Epithelial cell of proximal tubule (primary cell): ENCODE measurements at regions not wholly inside any gene's neighbourhood (a gene's known extent, or its start where the extent isn't known, plus 50 kb on each side); places are given as distances from the start of the nearest gene placed in this dataset.

Source experiments
- DNase-seq: peaks from one replicate; pipeline ENCODE4 v3.0.0-alpha.2; 2011; ENCODE audit warnings: low read depth
- H3K4me3 ChIP-seq: 2 replicates; pipeline ENCODE4 v1.5.1; 2011; ENCODE audit warnings: low read depth, mild to moderate bottlenecking, low read length
- TF ChIP-seq, protein P1 (sequence below): conservative IDR thresholded peaks from 2 replicates; pipeline ENCODE4 v1.5.1; 2012; ENCODE audit warnings: low read depth, mild to moderate bottlenecking, low read length

DNA sequence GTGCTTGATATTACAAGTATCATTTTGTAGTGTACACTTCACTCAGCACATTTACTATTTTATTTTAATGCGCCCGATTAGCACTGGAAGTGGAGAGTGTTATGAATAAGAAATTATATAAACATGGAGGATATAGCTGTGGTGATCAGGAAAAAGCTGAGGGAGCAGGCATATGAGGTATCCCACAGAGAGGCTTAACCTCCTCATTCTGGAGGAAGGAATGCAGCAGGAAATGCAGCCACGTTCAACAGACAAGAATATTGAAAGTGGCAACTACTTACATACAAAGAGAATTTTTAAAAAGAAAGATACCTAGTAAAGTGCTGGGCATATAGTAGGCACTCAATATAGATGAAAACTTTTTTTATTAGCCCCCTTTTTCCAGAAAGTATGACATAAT is 166.0 kb upstream of the SATB1 start:
- no peak for DNase-seq
- no peak overlapping the region for H3K4me3 ChIP-seq
- TF ChIP-seq, protein P1, sequence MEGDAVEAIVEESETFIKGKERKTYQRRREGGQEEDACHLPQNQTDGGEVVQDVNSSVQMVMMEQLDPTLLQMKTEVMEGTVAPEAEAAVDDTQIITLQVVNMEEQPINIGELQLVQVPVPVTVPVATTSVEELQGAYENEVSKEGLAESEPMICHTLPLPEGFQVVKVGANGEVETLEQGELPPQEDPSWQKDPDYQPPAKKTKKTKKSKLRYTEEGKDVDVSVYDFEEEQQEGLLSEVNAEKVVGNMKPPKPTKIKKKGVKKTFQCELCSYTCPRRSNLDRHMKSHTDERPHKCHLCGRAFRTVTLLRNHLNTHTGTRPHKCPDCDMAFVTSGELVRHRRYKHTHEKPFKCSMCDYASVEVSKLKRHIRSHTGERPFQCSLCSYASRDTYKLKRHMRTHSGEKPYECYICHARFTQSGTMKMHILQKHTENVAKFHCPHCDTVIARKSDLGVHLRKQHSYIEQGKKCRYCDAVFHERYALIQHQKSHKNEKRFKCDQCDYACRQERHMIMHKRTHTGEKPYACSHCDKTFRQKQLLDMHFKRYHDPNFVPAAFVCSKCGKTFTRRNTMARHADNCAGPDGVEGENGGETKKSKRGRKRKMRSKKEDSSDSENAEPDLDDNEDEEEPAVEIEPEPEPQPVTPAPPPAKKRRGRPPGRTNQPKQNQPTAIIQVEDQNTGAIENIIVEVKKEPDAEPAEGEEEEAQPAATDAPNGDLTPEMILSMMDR: no peak

DNA sequence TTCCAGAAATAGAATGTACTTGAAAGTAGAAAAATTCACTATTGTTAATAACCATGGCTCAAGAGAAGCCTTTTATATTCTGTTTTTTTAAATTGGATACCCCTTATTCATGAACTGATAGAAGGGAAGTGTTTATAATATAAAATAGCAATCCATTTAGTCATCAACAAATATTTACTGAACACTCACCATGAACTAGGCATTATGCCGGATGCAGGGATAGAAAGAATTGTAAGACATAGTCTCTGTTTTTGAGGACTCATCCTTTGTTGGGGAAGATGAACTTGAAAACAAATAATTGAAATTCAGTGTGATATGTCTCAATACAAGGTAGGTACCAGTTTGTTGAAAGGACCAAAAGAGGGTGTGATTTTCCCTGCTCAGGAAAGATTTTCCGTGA is 160.9 kb upstream of the SATB1 start:
- H3K4me3 ChIP-seq: no peak overlapping the region
- DNase-seq: no peak
- TF ChIP-seq, protein P1: no peak

DNA sequence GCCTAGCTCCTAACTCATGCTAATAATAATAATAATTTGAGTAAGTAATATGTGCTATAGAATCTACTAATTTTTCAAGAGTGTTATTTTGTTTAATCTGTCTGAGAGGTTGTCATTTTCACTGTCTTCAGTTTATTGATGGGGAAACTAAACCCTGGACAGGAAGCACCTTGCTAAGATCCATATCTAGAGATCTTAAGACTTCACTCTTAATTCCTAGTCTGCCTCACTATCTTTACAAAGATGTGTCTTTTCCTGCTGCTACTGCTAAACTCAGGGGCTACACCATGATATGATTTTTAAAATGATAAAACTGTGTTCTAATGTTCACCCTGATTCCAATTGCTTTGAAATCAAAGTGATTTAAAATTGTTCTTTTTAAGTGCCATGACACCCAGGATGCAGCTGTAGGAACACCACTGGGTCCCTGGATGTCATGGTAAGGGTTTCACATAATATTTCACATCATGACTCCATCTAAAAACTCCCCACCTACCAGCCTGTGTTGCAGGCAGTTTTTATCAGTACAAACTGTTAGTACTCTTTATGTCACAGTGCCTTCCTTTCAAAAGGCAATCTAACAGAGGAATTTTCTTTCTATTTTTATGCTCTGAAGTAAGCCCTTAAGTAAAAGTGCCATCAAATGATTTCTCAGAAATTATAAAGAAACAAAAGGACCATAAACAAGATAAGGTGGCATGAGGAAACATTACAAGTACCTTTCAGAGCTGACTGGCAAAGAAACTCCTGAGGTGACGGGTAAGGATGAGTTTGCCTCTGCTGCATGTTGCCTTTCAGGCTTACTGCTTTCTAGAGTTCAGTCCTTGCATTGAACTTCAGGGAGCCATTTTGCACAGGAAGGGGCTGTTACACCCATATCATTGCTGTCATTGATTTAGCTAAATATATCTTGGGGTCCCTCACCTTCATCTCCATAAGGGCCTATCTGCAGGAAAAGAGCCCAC is 160.1 kb upstream of the SATB1 start:
- no peak overlapping the region for H3K4me3 ChIP-seq
- DNase-seq: no peak

DNA sequence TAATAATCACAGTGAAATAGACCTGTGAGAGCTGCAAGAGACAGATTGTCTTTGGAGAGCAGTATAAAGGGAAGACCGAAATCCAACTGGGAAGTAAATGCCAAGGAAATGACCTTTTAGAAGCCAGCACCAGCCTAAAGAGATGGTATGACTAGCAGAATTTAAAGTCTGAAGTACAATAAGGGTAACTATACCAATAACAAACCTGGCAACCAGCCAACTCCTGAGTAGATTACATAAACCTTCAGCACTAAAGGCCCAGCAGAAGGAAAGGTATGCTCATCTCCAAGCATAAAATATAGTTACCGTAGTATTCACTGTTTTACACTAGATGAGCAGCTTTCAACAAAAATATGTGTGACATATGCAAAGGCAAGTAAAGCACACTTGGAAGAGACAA is 155.1 kb upstream of the SATB1 start:
- no peak overlapping the region for H3K4me3 ChIP-seq
- TF ChIP-seq, protein P1: no peak

More for the DNA sequence above, 160.1 kb upstream of the SATB1 start:
- TF ChIP-seq, protein P1: no peak

DNA sequence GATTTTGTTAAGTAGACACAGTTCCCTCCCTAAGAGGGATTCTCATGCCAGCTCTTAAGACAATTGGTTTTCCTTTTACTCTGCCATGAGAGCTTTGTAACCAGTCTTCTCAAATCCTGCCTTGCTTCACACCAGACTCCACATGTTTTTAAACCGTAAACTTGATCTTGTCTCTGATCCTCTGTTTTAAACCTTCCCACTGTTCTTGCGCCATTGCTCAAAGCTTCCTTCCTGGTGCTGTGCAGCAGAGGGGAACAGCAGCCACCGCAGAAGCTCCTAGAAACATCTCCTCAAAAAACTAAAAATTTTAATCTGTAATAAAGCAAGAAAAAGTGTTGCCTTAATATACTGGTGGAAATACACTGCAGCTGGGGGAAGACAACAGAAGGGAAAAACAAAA is 154.5 kb upstream of the SATB1 start:
- DNase-seq: no peak
- TF ChIP-seq, protein P1: no peak
- no peak overlapping the region for H3K4me3 ChIP-seq

More for the DNA sequence above, 155.1 kb upstream of the SATB1 start:
- DNase-seq: no peak

DNA sequence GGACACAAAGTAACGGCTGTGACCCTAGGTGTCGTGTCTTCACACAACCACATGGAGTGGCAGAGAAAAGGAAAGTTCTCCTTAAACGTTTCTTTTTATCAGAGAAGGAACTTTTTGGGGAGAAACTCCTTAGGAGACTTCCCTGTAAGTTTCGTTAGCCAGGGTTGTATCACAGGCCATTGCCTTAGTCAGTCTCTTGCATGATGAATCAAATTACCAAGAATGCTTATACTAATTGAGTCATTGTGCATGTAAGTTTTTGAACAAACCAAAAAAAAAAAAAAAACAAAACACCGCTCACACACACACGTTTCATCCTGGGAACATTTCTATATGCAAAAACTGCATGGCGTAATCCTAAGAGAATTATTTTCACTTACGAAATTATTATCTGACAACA is 150.4 kb upstream of the SATB1 start:
- no peak overlapping the region for H3K4me3 ChIP-seq
- DNase-seq: no peak
- TF ChIP-seq, protein P1: no peak

DNA sequence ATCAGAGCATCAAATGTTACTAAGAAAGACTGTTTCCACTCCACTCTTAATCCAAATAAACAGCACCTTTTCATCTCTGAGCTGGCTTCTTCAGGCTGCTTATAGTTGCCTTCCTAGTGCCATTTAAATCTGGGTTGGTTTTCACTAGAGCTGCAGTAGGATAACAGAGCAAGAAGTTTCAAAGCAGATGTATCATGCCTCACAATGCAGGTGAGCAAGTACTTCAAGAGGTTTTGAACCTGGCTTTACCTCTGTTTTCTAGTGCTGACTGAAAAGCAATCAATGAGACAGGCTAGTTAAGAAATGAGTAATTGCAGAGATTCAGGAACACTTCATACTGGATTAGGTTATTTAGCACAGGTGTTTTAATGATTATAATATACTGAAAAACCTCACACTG is 147.7 kb upstream of the SATB1 start:
- no peak for DNase-seq
- no peak overlapping the region for H3K4me3 ChIP-seq
- TF ChIP-seq, protein P1: no peak
